HCEC 1CT (cell line): ENCODE measurements at regions not wholly inside any gene's neighbourhood (a gene's known extent, or its start where the extent isn't known, plus 50 kb on each side); places are given as distances from the start of the nearest gene placed in this dataset.

Experiments
- DNase-seq: peaks from one replicate; pipeline ENCODE4 v3.0.0-alpha.2; 2017

DNA sequence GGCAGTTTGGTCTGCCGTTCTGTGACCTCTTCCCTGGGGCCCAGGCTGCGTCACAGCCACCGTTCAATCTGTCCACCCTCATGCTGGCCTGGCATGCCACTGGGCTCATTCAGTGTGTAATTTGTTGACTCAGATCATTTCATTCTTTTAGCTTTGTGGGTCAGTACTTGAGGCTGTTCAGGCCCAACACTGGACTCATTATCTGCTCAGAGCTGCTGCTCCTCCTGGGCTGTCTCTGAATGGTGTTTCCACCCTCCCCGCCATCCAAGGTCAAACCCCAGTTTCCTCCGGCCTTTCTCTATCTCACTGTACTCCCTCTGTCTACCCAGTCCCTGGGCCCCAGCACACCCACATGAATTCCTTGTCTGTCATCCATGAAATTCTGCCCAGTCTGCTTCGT, 152.4 kb upstream of the NCK2 start:
- DNase-seq: no peak

DNA sequence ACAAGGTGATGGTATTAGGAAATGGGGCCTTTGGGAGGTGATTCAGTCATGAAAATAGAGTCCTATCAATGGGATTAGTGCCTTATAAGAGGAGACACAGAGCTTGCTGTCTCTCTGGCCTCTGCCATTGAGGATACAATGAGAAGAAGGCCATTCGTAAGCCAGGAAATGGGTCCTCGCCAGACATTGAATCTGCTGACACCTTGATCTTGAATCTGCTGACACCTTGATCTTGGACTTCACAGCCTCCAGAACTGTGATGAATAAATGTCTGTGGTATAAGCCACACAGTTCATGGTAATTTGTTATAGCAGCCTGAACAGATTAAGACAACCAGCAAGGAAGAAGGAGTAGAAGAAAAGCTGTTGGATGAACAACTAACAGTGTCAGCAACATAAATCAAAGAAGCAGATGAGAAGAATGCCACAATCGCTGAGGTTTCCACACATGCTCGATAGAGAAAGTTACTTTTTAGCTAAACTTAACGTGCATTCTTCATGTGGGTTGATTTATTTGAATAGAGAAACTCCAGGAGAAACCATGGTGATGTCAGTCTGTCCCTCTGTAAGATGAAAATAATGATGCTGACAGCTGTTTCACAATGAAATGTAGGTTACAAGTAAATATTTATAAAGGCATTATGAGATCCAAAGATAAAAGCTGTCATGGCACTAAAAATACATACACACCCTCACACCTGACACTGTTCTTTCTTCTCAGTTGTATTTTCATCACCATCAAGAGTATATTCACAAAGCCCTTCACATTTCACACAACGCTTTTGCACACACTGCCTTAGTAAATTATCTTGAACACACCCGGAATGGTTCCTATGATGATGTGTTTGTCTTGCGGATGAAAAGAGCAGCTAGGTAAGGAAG, 153.7 kb upstream of the NCK2 start:
- DNase-seq: no peak

DNA sequence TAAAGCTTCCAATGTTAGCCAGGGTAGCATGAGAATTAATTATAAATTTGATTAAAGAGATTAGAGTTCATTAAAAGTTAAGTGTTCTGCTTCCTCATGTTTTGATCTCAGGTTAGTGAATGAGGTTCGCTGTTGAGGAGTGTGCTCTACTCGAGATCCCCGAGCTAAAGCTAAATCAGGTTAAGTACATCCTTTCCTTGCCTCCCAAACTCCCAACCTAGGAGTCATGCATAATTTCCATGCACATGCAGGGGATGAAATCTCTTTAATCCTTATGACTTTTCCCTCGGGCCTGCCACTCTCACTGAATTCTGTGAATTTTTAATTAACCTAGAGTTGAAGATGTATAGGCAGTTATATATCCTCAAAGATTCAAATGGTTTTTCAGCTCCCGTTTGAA, 156.1 kb upstream of the NCK2 start:
- DNase-seq: no peak

DNA sequence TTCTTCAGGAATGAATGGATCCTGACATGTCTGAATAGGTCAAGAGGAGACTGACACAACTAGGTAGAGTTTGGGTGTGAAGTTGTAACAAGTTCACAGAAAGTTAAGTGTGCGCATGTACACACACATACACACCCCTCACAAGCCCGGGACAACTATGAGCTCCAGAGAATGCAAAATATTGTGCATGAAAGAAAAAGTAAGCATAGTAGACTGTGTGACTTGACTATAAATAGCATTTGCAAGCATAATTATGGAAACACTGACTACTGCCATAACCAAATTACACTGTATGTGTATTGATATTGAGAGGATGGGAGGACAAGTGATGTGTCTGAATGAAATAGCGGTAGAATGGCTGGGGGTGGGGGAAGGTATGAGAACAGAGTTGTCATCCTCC, 157.1 kb upstream of the NCK2 start:
- no peak for DNase-seq

DNA sequence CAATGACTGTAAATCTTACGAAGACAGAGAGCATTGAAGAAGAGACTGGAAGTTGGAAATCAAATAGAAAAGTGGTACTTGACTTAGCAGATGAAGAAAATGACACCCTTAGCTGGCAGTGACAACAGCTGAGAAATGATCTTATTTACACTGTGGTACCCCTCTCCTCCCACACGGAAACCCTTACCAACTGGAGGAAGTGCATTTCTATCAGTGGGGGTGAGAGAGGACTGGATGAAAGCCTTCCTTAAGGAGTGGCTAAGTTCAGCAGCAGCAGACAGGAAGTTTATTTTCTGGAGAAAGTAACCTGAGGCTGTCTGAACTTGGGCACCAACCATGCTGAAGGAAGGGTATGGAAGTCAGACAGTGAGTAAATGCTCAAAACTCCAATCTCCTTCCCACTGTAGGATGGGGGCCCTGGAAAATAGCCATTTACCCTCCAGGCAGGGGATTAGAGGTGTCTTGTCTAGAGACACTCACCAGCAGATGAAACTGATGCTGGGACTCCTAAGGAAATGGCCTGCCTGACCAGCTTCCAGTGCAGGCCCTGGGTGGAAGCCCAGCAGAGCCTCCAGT, 160.2 kb upstream of the NCK2 start:
- DNase-seq: no peak

DNA sequence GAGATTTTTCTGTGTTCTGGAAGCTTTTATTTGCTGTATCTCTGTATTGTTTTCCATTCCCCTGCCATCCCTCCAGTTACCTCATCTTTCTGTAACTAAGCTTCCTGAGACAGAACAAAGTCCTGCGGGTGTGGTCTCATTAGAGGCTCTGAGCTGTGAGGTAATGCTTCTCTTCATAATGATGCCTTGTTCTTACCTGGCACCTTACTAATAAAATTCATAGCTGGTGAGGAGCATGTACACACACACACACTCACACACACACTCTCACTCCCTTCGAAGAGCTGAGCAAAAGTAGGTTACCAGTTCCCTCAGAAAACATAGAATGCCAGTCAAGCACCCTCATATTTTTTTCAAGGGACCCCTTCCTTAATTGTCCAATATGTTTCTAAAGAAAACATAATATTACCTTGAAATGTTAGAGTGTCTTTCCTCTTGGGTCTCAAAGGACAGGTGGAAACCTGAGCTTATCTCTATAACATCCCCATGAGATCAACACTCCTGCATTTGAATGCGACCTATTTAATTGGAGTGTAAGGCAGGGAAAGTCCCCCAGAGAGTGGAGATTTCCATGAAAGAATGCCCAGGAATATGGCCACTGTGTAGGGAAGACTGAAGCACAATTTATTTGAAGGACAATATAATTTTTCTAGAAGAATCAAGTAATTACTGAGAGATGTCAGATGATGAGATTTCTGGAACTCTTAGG, 161.6 kb upstream of the NCK2 start:
- no peak for DNase-seq

DNA sequence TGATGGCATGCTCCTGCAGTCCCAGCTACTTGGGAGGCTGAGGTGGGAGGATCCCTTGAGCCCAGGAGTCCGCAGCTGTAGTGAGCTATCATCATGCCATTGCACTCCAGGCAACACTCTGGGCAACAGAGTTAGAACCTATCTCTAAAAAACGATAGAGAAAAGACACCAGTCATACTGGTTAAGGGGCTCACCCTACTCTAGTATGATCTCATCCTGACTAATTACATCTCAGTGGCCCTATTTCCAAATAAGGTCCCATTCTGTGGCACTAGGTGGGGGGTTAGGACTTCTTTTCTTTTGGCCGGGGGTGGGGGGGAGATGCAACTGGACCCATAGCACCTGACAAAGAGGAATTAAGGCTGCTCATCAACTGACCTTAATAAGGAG, 163.2 kb upstream of the NCK2 start:
- no peak for DNase-seq

DNA sequence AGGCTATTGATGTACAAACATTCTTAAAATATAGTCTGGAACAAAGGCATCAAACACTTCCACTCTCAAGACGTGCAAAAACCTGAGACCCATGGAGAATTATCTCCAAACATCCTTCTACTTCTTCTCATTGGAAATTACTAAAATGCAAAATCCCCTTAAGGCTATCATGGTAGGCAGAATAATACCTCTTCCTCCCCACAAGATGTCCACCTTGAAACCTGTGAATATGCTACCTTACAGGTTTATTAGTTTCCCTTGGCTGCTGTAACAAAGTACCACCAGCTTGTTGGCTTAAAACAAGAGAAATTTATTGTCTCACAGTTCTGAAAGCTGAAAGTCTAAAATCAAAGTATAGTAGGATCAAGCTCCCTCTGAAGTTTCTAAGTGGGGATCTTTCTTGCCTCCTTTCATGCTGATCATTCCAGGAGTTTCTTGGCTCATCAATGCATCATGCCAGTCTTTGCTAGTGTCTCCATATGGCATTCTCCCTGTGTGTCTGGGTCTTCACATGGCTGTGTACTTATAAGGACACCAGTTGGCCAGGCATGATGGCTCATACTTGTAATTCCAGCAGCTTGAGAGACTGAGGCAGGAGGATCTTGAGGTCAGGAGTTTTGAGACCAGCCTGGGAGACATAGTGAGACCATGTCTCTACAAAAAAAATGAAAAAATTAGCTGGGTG, 163.7 kb upstream of the NCK2 start:
- DNase-seq: no peak

DNA sequence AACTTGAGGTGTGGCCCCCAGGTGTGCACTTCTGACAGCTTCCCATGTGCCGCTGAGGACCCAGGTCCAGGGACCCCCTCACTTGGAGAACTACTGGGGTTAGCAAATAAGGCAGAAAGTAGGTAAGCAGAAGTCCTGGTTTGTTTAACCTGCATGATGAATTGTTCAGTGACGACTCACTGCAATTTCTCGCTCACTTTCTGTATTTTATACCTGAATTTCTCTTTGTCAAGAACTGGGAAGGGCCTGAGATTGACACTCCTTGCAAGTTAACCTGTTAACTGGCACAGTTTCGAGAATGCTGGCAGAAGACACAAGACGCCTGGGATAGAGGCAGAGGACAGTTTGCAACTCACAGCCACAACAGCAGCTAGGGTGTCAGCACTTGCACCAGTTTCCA, 164.5 kb upstream of the NCK2 start:
- no peak for DNase-seq

DNA sequence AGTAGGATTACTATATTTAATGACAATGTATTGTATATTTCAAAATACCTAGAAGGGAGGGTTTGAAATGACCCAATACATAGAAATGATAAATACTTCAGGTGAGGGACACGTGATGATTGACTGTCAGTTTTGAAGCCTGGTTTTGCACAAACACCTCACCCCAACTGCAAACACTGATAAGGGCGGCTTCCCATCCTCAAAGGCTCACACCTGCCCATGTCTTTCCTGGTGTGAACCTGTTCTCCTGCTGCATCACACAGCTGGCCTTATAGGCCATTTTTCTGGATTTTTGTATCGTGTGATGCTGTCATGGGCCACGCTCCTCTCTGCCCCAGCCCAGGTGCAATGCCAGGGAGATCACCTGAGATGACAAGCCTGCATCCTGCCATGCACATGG, 166.5 kb upstream of the NCK2 start:
- no peak for DNase-seq

DNA sequence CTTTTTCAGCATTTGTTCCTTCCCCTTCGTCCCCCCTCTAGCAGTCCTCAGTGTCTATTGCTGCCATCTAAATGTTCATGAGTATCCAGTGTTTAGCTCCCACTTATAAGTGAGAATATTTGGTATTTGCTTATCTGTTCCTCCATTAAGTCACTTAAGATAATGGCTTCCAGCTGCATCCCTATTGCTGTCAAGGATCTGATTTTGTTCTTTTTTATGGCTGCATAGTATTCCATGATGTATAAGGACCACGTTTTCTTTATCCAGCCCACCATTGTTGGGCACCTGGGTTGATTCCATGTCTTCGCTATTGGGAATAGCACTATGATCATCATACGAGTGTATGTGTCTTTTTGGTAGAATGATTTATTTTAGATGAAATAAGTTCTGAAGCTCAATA, 166.9 kb upstream of the NCK2 start:
- DNase-seq: no peak

DNA sequence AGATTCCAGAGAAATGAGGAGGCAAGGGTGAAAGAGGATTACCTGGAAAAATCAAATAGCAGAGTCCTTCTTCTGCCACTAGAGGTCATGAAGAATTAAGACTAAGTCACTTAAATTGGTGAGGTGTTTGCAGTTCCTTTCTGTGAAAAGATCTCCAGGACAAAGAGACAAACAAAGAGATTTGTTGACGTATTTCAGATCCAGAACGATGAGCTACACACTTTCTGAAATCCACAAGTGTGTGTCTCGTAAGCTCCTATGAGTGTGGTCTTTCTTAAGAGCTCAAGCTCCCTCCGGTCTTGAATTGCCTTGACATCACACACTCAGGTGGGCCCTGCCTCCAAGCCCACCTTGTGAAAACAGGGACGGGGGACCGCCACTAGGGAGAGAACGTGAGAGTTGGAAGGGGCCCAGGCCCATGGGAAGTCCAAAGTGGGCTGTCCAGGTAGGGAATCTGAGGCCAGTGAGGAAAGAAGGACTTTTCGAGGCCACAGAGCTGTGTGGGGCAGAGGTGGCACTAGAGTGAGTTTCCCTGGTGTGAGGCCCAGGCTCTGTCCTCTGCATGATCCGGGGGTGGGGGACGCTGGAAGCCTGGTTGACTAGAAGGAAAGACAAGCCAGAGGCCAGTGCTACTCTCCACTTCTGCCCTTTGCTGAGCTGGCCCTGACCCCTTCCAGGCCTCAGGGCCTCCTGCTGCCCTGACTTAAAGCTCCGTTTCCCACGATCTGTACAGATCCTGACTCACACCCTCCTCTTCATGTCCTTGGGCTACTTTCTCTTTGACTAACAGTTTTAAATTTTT, 168.1 kb upstream of the NCK2 start:
- peak; percentile 57 for DNase-seq

DNA sequence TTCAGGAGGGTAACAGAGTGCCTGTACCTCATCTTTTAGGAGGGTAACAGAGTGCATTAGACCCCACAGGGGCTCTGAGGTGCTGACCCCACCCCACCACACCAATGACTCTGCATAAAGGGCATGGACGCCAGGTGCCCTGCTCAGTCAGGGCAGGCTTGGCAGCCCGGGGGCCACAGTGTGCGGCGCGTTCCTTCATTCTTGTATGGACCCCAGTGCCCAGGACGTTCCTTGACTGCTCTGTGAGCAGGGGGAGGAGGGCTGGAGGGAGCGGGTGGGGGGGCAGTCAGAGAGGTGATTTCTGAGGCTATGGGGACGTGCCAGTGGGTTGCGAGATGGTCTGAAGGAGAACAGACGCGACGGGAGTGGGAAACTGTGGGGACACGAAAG, 168.7 kb upstream of the NCK2 start:
- no peak for DNase-seq

DNA sequence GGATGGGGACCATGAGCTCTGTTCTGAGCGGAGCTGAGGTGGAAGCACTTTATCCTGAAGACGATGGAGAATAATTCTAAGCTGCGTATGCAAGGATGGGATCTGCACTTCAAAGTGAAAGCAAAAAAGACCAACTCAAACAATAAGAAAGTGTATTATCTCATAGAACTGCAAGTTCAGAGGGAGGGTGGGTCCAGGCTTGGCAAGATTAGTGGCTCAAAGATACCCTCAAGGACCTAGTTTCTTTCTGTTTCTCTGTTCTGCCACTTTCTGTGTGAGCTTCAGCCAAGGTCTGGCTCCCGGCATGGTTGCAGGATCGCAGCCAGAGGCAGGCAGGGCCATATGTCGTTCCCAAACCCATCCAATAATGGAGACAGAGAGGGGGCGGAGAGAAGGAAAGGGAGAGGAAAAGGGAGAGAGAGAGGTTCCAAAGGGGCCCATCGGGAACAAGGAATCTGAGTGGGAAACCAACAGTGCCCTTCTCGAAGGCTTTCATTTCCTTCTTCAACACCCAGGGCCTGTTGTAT, 169.2 kb upstream of the NCK2 start:
- no peak for DNase-seq

DNA sequence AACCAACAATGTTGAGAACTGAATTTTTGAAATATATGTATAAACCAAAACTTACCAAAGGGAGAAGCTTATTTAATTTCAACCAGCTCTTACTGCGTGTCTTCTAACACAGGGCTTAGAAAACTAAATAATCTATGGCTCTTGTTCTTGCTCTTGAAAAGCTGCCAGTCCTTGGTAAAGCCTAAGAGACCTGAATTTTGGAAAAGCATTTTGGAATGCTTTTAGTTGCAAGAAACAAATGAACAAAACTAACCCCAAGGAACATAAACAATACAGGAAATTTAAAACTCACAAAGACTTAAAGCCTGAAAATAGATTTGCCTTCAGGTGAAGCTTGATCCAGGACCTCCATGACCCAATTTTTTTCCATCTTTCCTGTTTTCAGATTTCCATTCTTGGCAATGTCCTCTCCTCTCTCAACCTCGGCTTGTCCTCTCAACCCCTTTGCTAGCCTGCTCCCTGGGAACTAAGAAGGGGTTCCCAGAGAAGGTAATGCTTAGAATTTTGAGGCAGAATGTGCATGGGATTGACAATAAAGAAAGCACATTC, 169.8 kb upstream of the NCK2 start:
- no peak for DNase-seq

DNA sequence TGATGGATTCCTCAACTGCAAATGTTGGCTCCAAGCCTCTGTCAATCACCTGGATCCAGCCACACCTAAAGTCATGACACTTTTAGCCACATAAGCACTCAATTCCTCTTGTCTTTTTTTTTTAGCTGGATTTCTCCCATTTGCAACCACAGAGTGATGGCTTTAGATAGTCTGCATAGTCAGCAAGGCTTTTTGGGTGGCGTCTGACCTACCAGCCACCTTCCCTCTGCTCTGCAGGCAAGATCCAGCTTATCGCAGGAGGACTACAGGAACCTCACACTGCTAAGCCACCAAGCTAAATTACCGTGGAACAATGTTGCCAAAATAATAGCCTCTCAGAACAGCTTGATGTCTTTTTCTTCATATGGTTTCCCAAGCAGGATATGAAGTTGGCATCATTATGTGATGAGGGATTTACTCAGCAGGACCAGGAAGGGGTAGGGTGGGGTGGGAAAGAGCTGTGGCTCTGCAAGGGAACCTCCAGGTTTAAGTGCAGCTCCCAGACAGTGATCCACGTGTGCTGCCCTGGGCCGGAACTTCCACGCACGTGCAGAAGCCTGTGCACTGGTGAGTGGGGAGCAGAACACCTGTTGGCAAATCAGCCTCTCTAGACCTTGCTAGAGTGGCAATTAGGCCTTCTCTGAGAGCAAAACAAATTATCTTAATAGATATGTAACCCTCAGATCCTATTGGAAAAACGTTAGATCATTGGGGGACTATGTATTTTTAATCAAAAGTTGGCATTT, 170.6 kb upstream of the NCK2 start:
- DNase-seq: no peak

DNA sequence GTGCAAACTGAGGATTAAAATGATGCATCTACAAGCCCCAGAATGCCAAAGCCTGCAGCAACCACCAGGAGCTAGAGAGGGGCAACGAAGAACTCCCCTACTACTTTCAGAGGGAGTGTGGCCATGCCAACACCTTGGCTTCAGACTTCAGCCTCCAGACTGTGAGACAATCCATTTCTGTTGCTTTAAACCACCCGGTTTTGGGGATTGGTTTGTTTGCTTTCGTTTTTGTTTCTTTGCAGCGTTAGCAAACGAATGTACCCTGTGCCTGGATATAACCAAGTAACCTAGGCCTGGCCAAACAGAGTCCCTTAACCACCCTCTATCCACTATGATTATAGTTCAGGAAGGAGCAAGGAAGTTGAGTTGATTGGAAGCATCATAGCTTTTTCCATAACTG, 171.2 kb upstream of the NCK2 start:
- DNase-seq: no peak

DNA sequence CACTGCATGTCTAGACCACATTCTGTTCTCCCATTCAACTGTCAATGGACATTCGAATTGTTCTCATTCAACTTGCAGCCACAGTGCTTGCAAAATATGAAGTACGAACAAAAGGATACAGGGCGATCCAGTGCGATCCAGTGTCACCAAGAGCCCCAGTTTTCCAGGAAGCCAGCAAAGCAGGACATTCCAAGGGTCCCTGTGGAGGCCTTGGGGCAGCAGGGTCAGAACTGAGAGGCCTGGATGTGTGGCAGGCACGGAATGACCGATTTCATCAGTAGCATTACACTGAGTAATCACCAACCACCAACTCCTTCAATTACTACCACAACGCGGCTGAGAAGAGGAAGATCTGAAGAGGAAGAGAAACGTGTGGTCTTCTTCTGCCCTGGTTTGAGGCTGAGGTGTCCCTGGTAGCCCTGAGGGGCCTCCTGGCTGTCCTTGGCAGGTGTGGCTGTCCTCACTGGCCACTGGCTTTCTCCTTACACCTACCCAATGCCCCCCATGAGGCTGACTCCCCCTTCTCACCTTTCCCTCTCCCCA, 172.7 kb upstream of the FHL2 start:
- no peak for DNase-seq

DNA sequence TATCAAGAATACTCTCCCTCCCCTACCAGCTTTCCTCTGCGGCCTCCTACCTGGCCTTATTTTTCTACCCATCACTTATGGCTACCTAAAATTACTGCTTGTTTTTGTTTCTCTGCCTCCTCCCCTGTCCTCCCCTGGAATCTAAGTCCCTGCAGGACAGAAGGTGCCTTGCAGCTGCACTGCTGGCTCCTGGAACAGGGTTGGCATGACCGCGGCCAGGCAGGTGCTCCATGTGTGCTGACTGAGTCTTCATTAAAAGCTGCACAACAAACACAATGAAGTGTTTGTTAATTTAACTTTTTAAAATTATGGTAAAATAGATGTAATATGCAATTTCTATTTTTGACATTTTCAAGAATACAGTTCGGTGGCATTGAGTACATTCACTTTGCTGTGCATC, 171.9 kb upstream of the FHL2 start:
- no peak for DNase-seq

DNA sequence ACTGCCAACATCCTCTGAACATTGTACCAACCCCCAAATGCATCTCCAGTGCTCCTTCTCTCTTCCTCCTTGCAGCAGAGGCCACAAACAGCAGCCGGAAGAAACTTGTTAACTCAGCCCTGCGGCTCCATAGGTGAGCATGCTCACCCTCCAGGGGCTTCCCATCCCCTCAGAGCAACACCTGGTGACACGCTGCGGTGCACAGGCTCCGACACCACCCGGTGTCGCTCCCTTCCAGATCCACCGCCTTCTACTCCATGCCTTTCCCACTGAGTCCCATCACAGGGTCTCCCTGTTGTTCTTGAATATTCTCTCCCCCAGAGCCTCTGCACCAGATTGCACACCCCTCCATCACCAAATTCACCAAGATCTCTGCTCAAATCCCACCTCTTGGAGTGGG, 171.5 kb upstream of the FHL2 start:
- no peak for DNase-seq

DNA sequence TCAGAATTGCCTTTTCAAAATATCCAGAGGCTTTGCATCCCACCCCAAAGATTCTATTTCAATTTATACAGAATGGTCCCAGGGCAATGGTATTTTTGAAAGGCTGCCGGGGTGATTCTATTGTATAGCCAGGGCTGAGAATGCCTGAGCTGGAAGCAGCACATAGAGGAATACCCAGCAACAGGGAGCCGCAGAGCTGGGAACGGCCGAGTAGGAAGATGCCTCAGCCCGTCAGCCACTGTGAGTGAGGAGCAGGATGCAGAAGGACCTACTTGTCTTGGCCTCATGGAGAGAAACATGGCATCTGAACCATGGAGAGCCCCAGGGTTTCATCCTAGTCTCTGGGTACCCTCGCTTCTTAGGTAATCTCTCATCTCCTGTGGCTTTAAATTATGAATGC, 170.8 kb upstream of the FHL2 start:
- DNase-seq: no peak
